ENCODE measurements at regions not wholly inside any gene's neighbourhood (a gene's known extent, or its start where the extent isn't known, plus 50 kb on each side); places are given as distances from the start of the nearest gene placed in this dataset.
A peak's percentile ranks its signal among the peaks of the same experiment; 100 is the strongest.

DNA sequence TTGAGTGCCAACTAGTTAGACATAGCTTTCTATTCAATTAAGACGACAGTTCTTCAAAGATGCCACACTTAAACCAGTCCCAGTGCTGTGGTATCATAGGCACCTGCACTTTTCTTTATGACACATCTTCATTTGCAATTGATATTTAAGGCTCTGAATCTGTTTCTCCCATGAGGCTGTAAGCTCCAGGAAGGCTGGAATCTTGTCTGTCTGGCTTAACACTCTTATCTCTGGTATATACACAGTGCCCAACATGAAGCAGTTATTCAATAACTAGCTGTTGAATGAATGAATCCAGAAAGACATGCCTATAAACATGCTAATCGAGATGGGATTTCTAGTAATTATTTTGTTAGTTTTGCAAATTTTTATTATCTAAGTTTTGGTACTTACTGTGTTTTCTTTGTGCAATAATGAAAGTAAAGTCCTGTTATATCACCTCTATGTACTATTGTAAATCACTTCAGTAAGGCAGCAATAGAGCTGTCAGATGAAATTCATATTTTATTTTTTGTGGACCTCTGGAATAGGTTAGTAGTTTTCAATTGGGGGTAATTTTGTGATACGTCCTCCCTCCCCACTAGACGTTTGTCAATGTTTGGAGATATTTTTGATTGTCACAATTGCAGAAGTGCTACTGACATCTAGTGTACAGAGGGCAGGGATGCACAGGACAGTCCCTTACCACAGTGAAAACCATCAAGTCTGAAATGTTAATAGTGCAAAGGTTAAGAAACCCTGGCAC, 51.3 kb upstream of the STEAP4 start:
- Mint-ChIP-seq H3K36me3 (ENCODE audit: low read depth) (no peaks in the 10 kb centered on the region), H3K4me3 (no peak overlapping the region), H3K27me3 (peaks cover 16% of the 10 kb centered on the region), H3K9me3 (no peaks in the 10 kb centered on the region), H3K27ac (no peak overlapping the region), H3K4me1 (ENCODE audit: low read depth) (no peaks in the 10 kb centered on the region)
- TF ChIP-seq, protein P1, sequence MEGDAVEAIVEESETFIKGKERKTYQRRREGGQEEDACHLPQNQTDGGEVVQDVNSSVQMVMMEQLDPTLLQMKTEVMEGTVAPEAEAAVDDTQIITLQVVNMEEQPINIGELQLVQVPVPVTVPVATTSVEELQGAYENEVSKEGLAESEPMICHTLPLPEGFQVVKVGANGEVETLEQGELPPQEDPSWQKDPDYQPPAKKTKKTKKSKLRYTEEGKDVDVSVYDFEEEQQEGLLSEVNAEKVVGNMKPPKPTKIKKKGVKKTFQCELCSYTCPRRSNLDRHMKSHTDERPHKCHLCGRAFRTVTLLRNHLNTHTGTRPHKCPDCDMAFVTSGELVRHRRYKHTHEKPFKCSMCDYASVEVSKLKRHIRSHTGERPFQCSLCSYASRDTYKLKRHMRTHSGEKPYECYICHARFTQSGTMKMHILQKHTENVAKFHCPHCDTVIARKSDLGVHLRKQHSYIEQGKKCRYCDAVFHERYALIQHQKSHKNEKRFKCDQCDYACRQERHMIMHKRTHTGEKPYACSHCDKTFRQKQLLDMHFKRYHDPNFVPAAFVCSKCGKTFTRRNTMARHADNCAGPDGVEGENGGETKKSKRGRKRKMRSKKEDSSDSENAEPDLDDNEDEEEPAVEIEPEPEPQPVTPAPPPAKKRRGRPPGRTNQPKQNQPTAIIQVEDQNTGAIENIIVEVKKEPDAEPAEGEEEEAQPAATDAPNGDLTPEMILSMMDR (IDR thresholded peaks at IDR 0.05) = no peak
- intact Hi-C loops (cut with micrococcal nuclease) = no loop called here
- no peak for DNase-seq
- POLR2A ChIA-PET = interaction anchor here (0.5 kb wide), 1 partner anchor 1959 kb away, joined by 6 read pairs; no protein-coding TSS in a partner anchor
- CTCF ChIA-PET = interaction anchor here (0.7 to 3.3 kb wide), 5 partner anchors 12 to 146 kb away, joined by 3 to 11 read pairs (median 4); no protein-coding TSS in a partner anchor
- no peak for ATAC-seq

DNA sequence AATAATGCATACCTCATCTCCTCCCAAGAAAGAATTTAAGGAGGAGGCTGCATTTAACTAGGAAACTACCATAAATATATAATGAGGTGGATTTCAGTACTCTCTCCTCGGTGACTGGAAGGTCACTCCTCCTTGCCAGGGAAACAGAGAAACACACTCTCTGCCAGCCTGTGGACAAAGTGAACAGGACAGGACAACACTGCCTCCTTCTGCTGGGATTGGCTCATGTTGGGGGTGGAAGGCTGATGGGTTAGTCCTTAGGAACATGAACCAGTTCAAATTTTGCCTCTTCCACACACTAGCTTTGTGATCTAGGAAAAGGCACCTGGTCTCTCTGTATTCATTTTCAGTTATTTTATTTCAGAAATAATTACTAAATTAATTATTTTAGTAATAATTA, 50.6 kb upstream of the STEAP4 start:
- Mint-ChIP-seq H3K4me1 (ENCODE audit: low read depth) (no peaks in the 10 kb centered on the region), H3K36me3 (ENCODE audit: low read depth) (no peaks in the 10 kb centered on the region), H3K9me3 (no peaks in the 10 kb centered on the region), H3K4me3 (no peak overlapping the region), H3K27me3 (peaks cover 17% of the 10 kb centered on the region), H3K27ac (no peak overlapping the region)
- ATAC-seq = peak; percentile 30
- ChIA-PET CTCF (interaction anchor here (0.8 to 3.3 kb wide), 3 partner anchors 12 to 131 kb away, joined by 4 to 11 read pairs (median 6); no protein-coding TSS in a partner anchor), POLR2A (interaction anchor here (0.5 kb wide), 1 partner anchor 1959 kb away, joined by 6 read pairs; no protein-coding TSS in a partner anchor)
- TF ChIP-seq, protein P1 (IDR thresholded peaks at IDR 0.05) = no peak
- intact Hi-C loops (cut with micrococcal nuclease) = no loop called here
- peak; percentile 4 for DNase-seq
